ENCODE measurements at regions not wholly inside any gene's neighbourhood (a gene's known extent, or its start where the extent isn't known, plus 50 kb on each side); places are given as distances from the start of the nearest gene placed in this dataset.
"Not testable (repeated sequence)": the region's sequence is repeated elsewhere in the genome, so short reads cannot be mapped to it uniquely, and the experiment has no call there.

- Mint-ChIP-seq H3K4me1 (no peaks in the 10 kb centered on the region), H3K9me3 (no peaks in the 10 kb centered on the region), H3K27me3 (peaks cover 36% of the 10 kb centered on the region), H3K27ac (ENCODE audit: low read depth) (no peak overlapping the region), H3K36me3 (ENCODE audit: insufficient read depth) (peaks cover 1% of the 10 kb centered on the region), H3K4me3 (no peak overlapping the region)
- ATAC-seq (replicated peaks; ENCODE audit: extremely low read depth, poor library complexity, severe bottlenecking), result no peak
- no peak for DNase-seq (ENCODE audit: low spot score in 2 of 2)
Observed at GRCh38 chr6:15827496-15828255, 164.8 kb upstream of the DTNBP1 start.

GRCh38 chr6:15826814-15827318, 164.0 kb upstream of the DTNBP1 start:
- ATAC-seq (replicated peaks; ENCODE audit: extremely low read depth, poor library complexity, severe bottlenecking) (no peak), DNase-seq (ENCODE audit: low spot score in 2 of 2) (no peak)
- Mint-ChIP-seq H3K36me3 (ENCODE audit: insufficient read depth) (peaks cover 1% of the 10 kb centered on the region), H3K27me3 (peaks cover 38% of the 10 kb centered on the region), H3K4me1 (no peaks in the 10 kb centered on the region), H3K27ac (ENCODE audit: low read depth) (no peak overlapping the region), H3K9me3 (no peaks in the 10 kb centered on the region), H3K4me3 (no peak overlapping the region)

- no peak overlapping the region for H3K4me3 Mint-ChIP-seq
- no peak overlapping the region for H3K27ac Mint-ChIP-seq (ENCODE audit: low read depth)
- H3K4me1 Mint-ChIP-seq, result no peaks in the 10 kb centered on the region
- no peak for ATAC-seq (replicated peaks; ENCODE audit: extremely low read depth, poor library complexity, severe bottlenecking)
- DNase-seq (ENCODE audit: low spot score in 2 of 2), result no peak
- H3K27me3 Mint-ChIP-seq, result peaks cover 44% of the 10 kb centered on the region
- H3K9me3 Mint-ChIP-seq, result no peaks in the 10 kb centered on the region
- H3K36me3 Mint-ChIP-seq (ENCODE audit: insufficient read depth), result peaks cover 1% of the 10 kb centered on the region
Observed at GRCh38 chr6:15825332-15825930, 162.6 kb upstream of the DTNBP1 start.

GRCh38 chr6:15824811-15825210, 162.0 kb upstream of the DTNBP1 start:
- Mint-ChIP-seq H3K4me3 (no peak overlapping the region), H3K27me3 (peaks cover 50% of the 10 kb centered on the region), H3K4me1 (no peaks in the 10 kb centered on the region), H3K27ac (ENCODE audit: low read depth) (no peak overlapping the region), H3K36me3 (ENCODE audit: insufficient read depth) (peaks cover 1% of the 10 kb centered on the region), H3K9me3 (no peaks in the 10 kb centered on the region)
- no peak for DNase-seq (ENCODE audit: low spot score in 2 of 2)
- ATAC-seq (replicated peaks; ENCODE audit: extremely low read depth, poor library complexity, severe bottlenecking), result no peak

GRCh38 chr6:15823838-15824414, 161.1 kb upstream of the DTNBP1 start:
- ATAC-seq (replicated peaks; ENCODE audit: extremely low read depth, poor library complexity, severe bottlenecking) (no peak), DNase-seq (ENCODE audit: low spot score in 2 of 2) (no peak)
- Mint-ChIP-seq H3K27ac (ENCODE audit: low read depth) (no peak overlapping the region), H3K4me3 (no peak overlapping the region), H3K9me3 (no peaks in the 10 kb centered on the region), H3K27me3 (peaks cover 50% of the 10 kb centered on the region), H3K36me3 (ENCODE audit: insufficient read depth) (peaks cover 1% of the 10 kb centered on the region), H3K4me1 (no peaks in the 10 kb centered on the region)

- H3K36me3 Mint-ChIP-seq (ENCODE audit: insufficient read depth), result peaks cover 1% of the 10 kb centered on the region
- H3K27me3 Mint-ChIP-seq, result peaks cover 50% of the 10 kb centered on the region
- DNase-seq (ENCODE audit: low spot score in 2 of 2), result no peak
- H3K27ac Mint-ChIP-seq (ENCODE audit: low read depth), result no peak overlapping the region
- H3K4me1 Mint-ChIP-seq, result no peaks in the 10 kb centered on the region
- no peak overlapping the region for H3K4me3 Mint-ChIP-seq
- H3K9me3 Mint-ChIP-seq, result no peaks in the 10 kb centered on the region
- no peak for ATAC-seq (replicated peaks; ENCODE audit: extremely low read depth, poor library complexity, severe bottlenecking)
Observed at GRCh38 chr6:15822835-15823234, 160.0 kb upstream of the DTNBP1 start.

- H3K4me1 Mint-ChIP-seq, result no peaks in the 10 kb centered on the region
- H3K27ac Mint-ChIP-seq (ENCODE audit: low read depth), result no peak overlapping the region
- H3K4me3 Mint-ChIP-seq, result no peak overlapping the region
- no peak for ATAC-seq (replicated peaks; ENCODE audit: extremely low read depth, poor library complexity, severe bottlenecking)
- H3K36me3 Mint-ChIP-seq (ENCODE audit: insufficient read depth), result peaks cover 1% of the 10 kb centered on the region
- H3K9me3 Mint-ChIP-seq, result no peaks in the 10 kb centered on the region
- peaks cover 27% of the 10 kb centered on the region for H3K27me3 Mint-ChIP-seq
- DNase-seq (ENCODE audit: low spot score in 2 of 2), result no peak
Observed at GRCh38 chr6:15819841-15820240, 157.0 kb upstream of the DTNBP1 start.

GRCh38 chr6:15819226-15819625, 156.4 kb upstream of the DTNBP1 start:
- Mint-ChIP-seq H3K27ac (ENCODE audit: low read depth) (no peak overlapping the region), H3K9me3 (no peaks in the 10 kb centered on the region), H3K27me3 (peaks cover 27% of the 10 kb centered on the region), H3K4me1 (no peaks in the 10 kb centered on the region), H3K36me3 (ENCODE audit: insufficient read depth) (peaks cover 1% of the 10 kb centered on the region), H3K4me3 (no peak overlapping the region)
- no peak for ATAC-seq (replicated peaks; ENCODE audit: extremely low read depth, poor library complexity, severe bottlenecking)
- DNase-seq (ENCODE audit: low spot score in 2 of 2), result no peak

- Mint-ChIP-seq H3K9me3 (no peaks in the 10 kb centered on the region), H3K36me3 (ENCODE audit: insufficient read depth) (no peaks in the 10 kb centered on the region), H3K27ac (ENCODE audit: low read depth) (no peak overlapping the region), H3K27me3 (peaks cover 22% of the 10 kb centered on the region), H3K4me3 (no peak overlapping the region), H3K4me1 (no peaks in the 10 kb centered on the region)
- no peak for DNase-seq (ENCODE audit: low spot score in 2 of 2)
- no peak for ATAC-seq (replicated peaks; ENCODE audit: extremely low read depth, poor library complexity, severe bottlenecking)
Observed at GRCh38 chr6:15818491-15818890, 155.7 kb upstream of the DTNBP1 start.

GRCh38 chr6:15818044-15818443, 155.2 kb upstream of the DTNBP1 start:
- Mint-ChIP-seq H3K9me3 (no peaks in the 10 kb centered on the region), H3K27ac (ENCODE audit: low read depth) (no peak overlapping the region), H3K36me3 (ENCODE audit: insufficient read depth) (no peaks in the 10 kb centered on the region), H3K4me3 (no peak overlapping the region), H3K4me1 (no peaks in the 10 kb centered on the region), H3K27me3 (peaks cover 18% of the 10 kb centered on the region)
- no peak for DNase-seq (ENCODE audit: low spot score in 2 of 2)
- no peak for ATAC-seq (replicated peaks; ENCODE audit: extremely low read depth, poor library complexity, severe bottlenecking)

- Mint-ChIP-seq H3K27me3 (peaks cover 12% of the 10 kb centered on the region), H3K9me3 (no peaks in the 10 kb centered on the region), H3K4me3 (no peak overlapping the region), H3K27ac (ENCODE audit: low read depth) (no peak overlapping the region), H3K36me3 (ENCODE audit: insufficient read depth) (no peaks in the 10 kb centered on the region), H3K4me1 (no peaks in the 10 kb centered on the region)
- ATAC-seq (replicated peaks; ENCODE audit: extremely low read depth, poor library complexity, severe bottlenecking) (no peak), DNase-seq (ENCODE audit: low spot score in 2 of 2) (no peak)
Observed at GRCh38 chr6:15817100-15817499, 154.3 kb upstream of the DTNBP1 start.

- Mint-ChIP-seq H3K4me1 (no peaks in the 10 kb centered on the region), H3K27me3 (peaks cover 12% of the 10 kb centered on the region), H3K27ac (ENCODE audit: low read depth) (no peak overlapping the region), H3K4me3 (no peak overlapping the region), H3K9me3 (no peaks in the 10 kb centered on the region), H3K36me3 (ENCODE audit: insufficient read depth) (no peaks in the 10 kb centered on the region)
- DNase-seq (ENCODE audit: low spot score in 2 of 2) (no peak), ATAC-seq (replicated peaks; ENCODE audit: extremely low read depth, poor library complexity, severe bottlenecking) (no peak)
Observed at GRCh38 chr6:15816661-15817060, 153.8 kb upstream of the DTNBP1 start.

- not testable (repeated sequence) for DNase-seq (ENCODE audit: low spot score in 2 of 2); H3K4me1 Mint-ChIP-seq; H3K36me3 Mint-ChIP-seq (ENCODE audit: insufficient read depth); H3K27me3 Mint-ChIP-seq; ATAC-seq (replicated peaks; ENCODE audit: extremely low read depth, poor library complexity, severe bottlenecking); H3K27ac Mint-ChIP-seq (ENCODE audit: low read depth); H3K9me3 Mint-ChIP-seq; H3K4me3 Mint-ChIP-seq
Observed at GRCh38 chr6:15813698-15814097, 150.9 kb upstream of the DTNBP1 start.
